IMR-90 (cell line): ENCODE measurements at regions not wholly inside any gene's neighbourhood (a gene's known extent, or its start where the extent isn't known, plus 50 kb on each side); places are given as distances from the start of the nearest gene placed in this dataset.

Experiments
- ATAC-seq: fragments of 200-7000 bp; cut with Tn5 transposase; 2 replicates; pipeline ENCODE4 v1.9.1; 2020; ENCODE audit warnings: low read depth, mild to moderate bottlenecking, moderate library complexity
- BruUV-seq: library from RNA; stranded (reverse); fragments of 400-500 nt; replicated peaks from 2 replicates; lab custom pipeline; 2021; lab: Mats Ljungman, UMichigan
- CTCF ChIA-PET: fragments of 300-600 bp; formaldehyde crosslinking; extraction: SDS; loops from one replicate; lab custom pipeline; 2021; ENCODE audit warnings: antibody characterized with exemption; lab: Yijun Ruan, JAX
- POLR2A ChIA-PET: fragments of 300-600 bp; sonication (Branson Sonifier 250); formaldehyde crosslinking; loops from one replicate; lab custom pipeline; 2022; ENCODE audit warnings: antibody characterized with exemption; ENCODE audit not compliant: unreplicated experiment; lab: Charles Lee
- DNase-seq: peaks from one replicate; pipeline ENCODE4 v3.0.0; 2013
- H2AFZ ChIP-seq: replicated peaks from 2 replicates; pipeline ENCODE3; 2013; ENCODE audit warnings: low read length, mild to moderate bottlenecking; ENCODE audit not compliant: poor library complexity
- H2AK5ac ChIP-seq: 2 replicates; pipeline ENCODE4 v1.6.1; 2013; ENCODE audit warnings: low read depth, low read length, inconsistent platforms
- H2AK9ac ChIP-seq: replicated peaks from 2 replicates; pipeline ENCODE3; 2013; ENCODE audit warnings: mild to moderate bottlenecking, low read depth, low read length, moderate library complexity; ENCODE audit not compliant: poor library complexity
- H2BK120ac ChIP-seq: 2 replicates; pipeline ENCODE4 v1.6.1; 2013; ENCODE audit warnings: low read depth, low read length, inconsistent platforms
- H2BK15ac ChIP-seq: 3 replicates; pipeline ENCODE4 v1.6.1; 2013; ENCODE audit warnings: low read depth, low read length, inconsistent platforms
- H2BK20ac ChIP-seq: 2 replicates; pipeline ENCODE4 v1.6.1; 2013; ENCODE audit warnings: low read depth, mild to moderate bottlenecking, inconsistent platforms, low read length, moderate library complexity
- H2BK5ac ChIP-seq: 2 replicates; pipeline ENCODE4 v1.6.1; 2013; ENCODE audit warnings: mild to moderate bottlenecking, low read depth, low read length, inconsistent platforms; ENCODE audit not compliant: poor library complexity, severe bottlenecking
- H3K14ac ChIP-seq: replicated peaks from 2 replicates; pipeline ENCODE4 v1.6.1; 2013; ENCODE audit warnings: low read depth, low read length, inconsistent platforms
- H3K18ac ChIP-seq: 2 replicates; pipeline ENCODE4 v1.6.1; 2013; ENCODE audit warnings: low read depth, low read length, control low read depth
- H3K23ac ChIP-seq: 2 replicates; pipeline ENCODE4 v1.6.1; 2013; ENCODE audit warnings: low read depth, low read length, inconsistent platforms
- H3K27ac ChIP-seq: 2 replicates; pipeline ENCODE4 v1.5.1; 2013; ENCODE audit warnings: mild to moderate bottlenecking, control low read depth, low read length; ENCODE audit not compliant: insufficient read depth
- H3K27me3 ChIP-seq: 2 replicates; pipeline ENCODE4 v1.6.1; 2013; ENCODE audit warnings: low read length; ENCODE audit not compliant: control insufficient read depth, insufficient read depth
- H3K36me3 ChIP-seq: 2 replicates; pipeline ENCODE4 v1.6.1; 2013; ENCODE audit warnings: low read length, mixed read lengths; ENCODE audit not compliant: control insufficient read depth, insufficient read depth
- H3K4ac ChIP-seq: 2 replicates; pipeline ENCODE4 v1.6.1; 2013; ENCODE audit warnings: low read depth, low read length, inconsistent platforms
- H3K4me1 ChIP-seq: 2 replicates; pipeline ENCODE4 v1.6.1; 2013; ENCODE audit warnings: low read length, mixed read lengths; ENCODE audit not compliant: control insufficient read depth, insufficient read depth
- H3K4me2 ChIP-seq: 2 replicates; pipeline ENCODE4 v1.6.1; 2013; ENCODE audit warnings: low read depth, mild to moderate bottlenecking, control low read depth, low read length, moderate library complexity
- H3K4me3 ChIP-seq: 2 replicates; pipeline ENCODE4 v1.5.1; 2013; ENCODE audit warnings: low read depth, mild to moderate bottlenecking, control low read depth, low read length, moderate library complexity; ENCODE audit not compliant: insufficient read depth
- H3K56ac ChIP-seq: 2 replicates; pipeline ENCODE4 v1.6.1; 2013; ENCODE audit warnings: low read length, inconsistent platforms; ENCODE audit not compliant: insufficient read depth; ENCODE audit errors: extremely low read depth
- H3K79me1 ChIP-seq, 2 experiments: 2 replicates each; pipeline ENCODE4 v1.6.1; 2013; ENCODE audit warnings: low read length in 2 of 2, inconsistent platforms in 1 of 2, low read depth in 1 of 2
- H3K9ac ChIP-seq: 2 replicates; pipeline ENCODE4 v1.6.1; 2013; ENCODE audit warnings: low read depth, low read length, control low read depth
- H3K9me1 ChIP-seq: 2 replicates; pipeline ENCODE4 v1.6.1; 2013; ENCODE audit warnings: low read length, inconsistent platforms; ENCODE audit not compliant: insufficient read depth
- H3K9me3 ChIP-seq: 2 replicates; pipeline ENCODE4 v1.6.1; 2013; ENCODE audit warnings: low read length; ENCODE audit not compliant: control insufficient read depth, insufficient read depth
- H4K20me1 ChIP-seq: 2 replicates; pipeline ENCODE4 v1.6.1; 2013; ENCODE audit warnings: low read length, inconsistent platforms; ENCODE audit not compliant: insufficient read depth
- H4K5ac ChIP-seq: 2 replicates; pipeline ENCODE4 v1.6.1; 2013; ENCODE audit warnings: mild to moderate bottlenecking, low read depth, low read length, control low read depth
- H4K8ac ChIP-seq, 2 experiments: 2 replicates each; pipeline ENCODE4 v1.6.1; 2013; ENCODE audit warnings: low read depth in 2 of 2, low read length in 2 of 2, control low read depth in 1 of 2, inconsistent platforms in 1 of 2
- H4K91ac ChIP-seq: 2 replicates; pipeline ENCODE4 v1.6.1; 2013; ENCODE audit warnings: low read depth, low read length, inconsistent platforms; ENCODE audit not compliant: insufficient read depth
- CEBPB ChIP-seq: IDR thresholded peaks from 2 replicates; pipeline ENCODE4 v1.6.1; 2012; ENCODE audit warnings: low read depth, low read length, improper control_type of control experiment
- CTCF ChIP-seq: conservative IDR thresholded peaks from 2 replicates; pipeline ENCODE4 v1.5.1; 2012; ENCODE audit warnings: mild to moderate bottlenecking, low read depth, low read length, improper control_type of control experiment
- MXI1 ChIP-seq: IDR thresholded peaks from 2 replicates; pipeline ENCODE4 v1.6.1; 2012; ENCODE audit warnings: low read depth, mild to moderate bottlenecking, low read length, moderate library complexity, borderline replicate concordance
- RAD21 ChIP-seq: IDR thresholded peaks from 2 replicates; pipeline ENCODE4 v1.6.1; 2012; ENCODE audit warnings: low read length, improper control_type of control experiment
- WGBS, 2 experiments: methylation state at CpG; one replicate each; pipeline versions ENCODE4 v1.1.5 to v1.1.7; 2013; ENCODE audit warnings: missing lambda C conversion rate in 2 of 2; ENCODE audit not compliant: insufficient read length in 1 of 2; ENCODE audit errors: extremely low coverage in 2 of 2; 5-methylcytosine and 5-hydroxymethylcytosine counted together
- dilution Hi-C: fragments of 300-500 bp; cut with HindIII; formaldehyde crosslinking; loops from one replicate; pipeline ENCODE4 v1.14.3; 2018; ENCODE audit warnings: low sequenced_read_pairs; ENCODE audit not compliant: unreplicated experiment
- in situ Hi-C: fragments of 300-500 bp; cut with MboI; formaldehyde crosslinking; loops from 3 replicates; pipeline ENCODE4 v1.14.3; 2019; ENCODE audit warnings: low sequenced_read_pairs, inconsistent platforms, mixed read lengths
- intact Hi-C: fragments of 100-400 bp; cut with micrococcal nuclease; formaldehyde crosslinking; loops from 2 replicates; pipeline ENCODE4 v1.10.0; 2022

- DNase-seq: no peak
- Histone ChIP-seq H3K79me1 (no peaks in the 10 kb centered on the region), H3K9ac (no peak overlapping the region), H3K4me2 (no peak overlapping the region), H3K23ac (no peak overlapping the region), H4K5ac (no peak overlapping the region), H3K36me3 (no peaks in the 10 kb centered on the region), H3K56ac (no peak overlapping the region), H2AK9ac (no peak overlapping the region), H3K18ac (no peak overlapping the region), H3K4ac (no peak overlapping the region), H2AFZ (no peak overlapping the region), H3K27ac (no peak overlapping the region), H3K9me3 (peaks cover 32% of the 10 kb centered on the region), H3K4me3 (no peak overlapping the region), H4K8ac (no peak overlapping the region), H2BK5ac (no peak overlapping the region), H2BK15ac (no peak overlapping the region), H4K20me1 (no peaks in the 10 kb centered on the region), H4K91ac (no peak overlapping the region), H2BK20ac (no peak overlapping the region), H2BK120ac (no peak overlapping the region), H3K27me3 (no peaks in the 10 kb centered on the region), H3K9me1 (no peaks in the 10 kb centered on the region), H3K14ac (no peak overlapping the region), H3K4me1 (no peaks in the 10 kb centered on the region), H2AK5ac (no peak overlapping the region)
- no TSS peak for BruUV-seq
- WGBS, 2 experiments: 57% methylated on average over 5 of the region's 12 CpGs; no CpG with 5 or more reads in 1 of the 2 experiments
- CTCF ChIA-PET: no interaction called here
- no peak for ATAC-seq
- POLR2A ChIA-PET: no interaction called here
- dilution Hi-C loops: no loop called here
- intact Hi-C loops: no loop called here
- peak; percentile 8; the same call in 1 of the 2 replicates for TF ChIP-seq CTCF
- TF ChIP-seq RAD21: no peak
- TF ChIP-seq CEBPB: no peak
- no peak for TF ChIP-seq MXI1
- in situ Hi-C loops: no loop called here
Measured at GRCh38 chr10:128631801-128632241, 505.6 kb upstream of the MKI67 start.
